HG02840 (cell line): ENCODE measurements at regions not wholly inside any gene's neighbourhood (a gene's known extent, or its start where the extent isn't known, plus 50 kb on each side); places are given as distances from the start of the nearest gene placed in this dataset.

Source experiments
- ATAC-seq: cut with Tn5 transposase; IDR thresholded peaks from one replicate; pipeline ENCODE4 v1.9.1; 2021; ENCODE audit warnings: mild to moderate bottlenecking, moderate library complexity, moderate number of reproducible peaks; ENCODE audit not compliant: unreplicated experiment, low FRiP score

- ATAC-seq = no peak
These were observed 65.9 kb upstream of the STT3B start for GRCh38 chr3:31466866-31467265.

- no peak for ATAC-seq
These were observed 64.3 kb upstream of the STT3B start for GRCh38 chr3:31468433-31468832.

GRCh38 chr3:31469385-31469784 is 63.3 kb upstream of the STT3B start:
- ATAC-seq = no peak

GRCh38 chr3:31472479-31473390 is 60.0 kb upstream of the STT3B start:
- no peak for ATAC-seq

GRCh38 chr3:31476209-31476608 is 56.5 kb upstream of the STT3B start:
- no peak for ATAC-seq

- ATAC-seq = no peak
These were observed 53.3 kb upstream of the STT3B start for GRCh38 chr3:31479431-31479830.

- no peak for ATAC-seq
These were observed 51.0 kb upstream of the STT3B start for GRCh38 chr3:31481697-31482096.

- ATAC-seq = no peak
These were observed 50.1 kb upstream of the STT3B start for GRCh38 chr3:31482493-31483200.
